OCI-LY1 (cell line): ENCODE measurements at regions not wholly inside any gene's neighbourhood (a gene's known extent, or its start where the extent isn't known, plus 50 kb on each side); places are given as distances from the start of the nearest gene placed in this dataset.

Experiments used
- H2AFZ ChIP-seq: fragments of 200-600 bp; sonication (generic), shearing (Covaris generic); 2 replicates; pipeline ENCODE4 v1.6.0; 2014; ENCODE audit warnings: antibody characterized with exemption, mild to moderate bottlenecking, low read length
- H3F3A ChIP-seq: fragments of 200-600 bp; sonication (generic), shearing (Covaris generic); 2 replicates; pipeline ENCODE4 v1.6.0; 2014; ENCODE audit warnings: mild to moderate bottlenecking, antibody characterized with exemption, low read length, moderate library complexity; ENCODE audit not compliant: insufficient read depth
- H3K27ac ChIP-seq: fragments of 200-600 bp; sonication (generic); 2 replicates; pipeline ENCODE4 v1.5.1; 2014; ENCODE audit warnings: low read length, mixed run types, mild to moderate bottlenecking, low read depth; ENCODE audit not compliant: poor library complexity, severe bottlenecking
- H3K27me3 ChIP-seq: fragments of 200-600 bp; sonication (generic); 2 replicates; pipeline ENCODE4 v1.6.0; 2014; ENCODE audit warnings: antibody characterized with exemption, mild to moderate bottlenecking, low read length, moderate library complexity; ENCODE audit not compliant: insufficient read depth
- H3K36me3 ChIP-seq: fragments of 200-600 bp; sonication (generic); 2 replicates; pipeline ENCODE4 v1.6.1; 2014; ENCODE audit warnings: mild to moderate bottlenecking, antibody characterized with exemption, low read length, moderate library complexity, mixed read lengths; ENCODE audit not compliant: insufficient read depth
- H3K4me1 ChIP-seq: fragments of 200-600 bp; sonication (generic); 2 replicates; pipeline ENCODE4 v1.5.1; 2014; ENCODE audit warnings: mild to moderate bottlenecking, low read length, moderate library complexity; ENCODE audit not compliant: insufficient read depth, severe bottlenecking
- H3K4me2 ChIP-seq: fragments of 200-600 bp; sonication (generic), shearing (Covaris generic); 2 replicates; pipeline ENCODE4 v1.6.1; 2014; ENCODE audit warnings: low read length
- H3K4me3 ChIP-seq: fragments of 200-600 bp; sonication (generic); 2 replicates; pipeline ENCODE4 v1.5.1; 2014; ENCODE audit warnings: low read length, low read depth, mild to moderate bottlenecking, mixed read lengths; ENCODE audit not compliant: poor library complexity, severe bottlenecking
- H3K79me2 ChIP-seq: fragments of 200-600 bp; shearing (Covaris generic); 2 replicates; pipeline ENCODE4 v1.6.1; 2016; ENCODE audit warnings: mixed run types, low read length, mixed read lengths; ENCODE audit not compliant: insufficient read depth
- H3K9ac ChIP-seq: fragments of 200-600 bp; sonication (generic), shearing (Covaris generic); 2 replicates; pipeline ENCODE4 v1.6.1; 2014; ENCODE audit warnings: mild to moderate bottlenecking, low read length, mixed read lengths
- H3K9me2 ChIP-seq: fragments of 200-600 bp; sonication (generic), shearing (Covaris generic); 2 replicates; pipeline ENCODE4 v1.6.1; 2014; ENCODE audit warnings: low read depth, mild to moderate bottlenecking, low read length, mixed read lengths
- H3K9me3 ChIP-seq: fragments of 200-600 bp; shearing (Covaris generic); 2 replicates; pipeline ENCODE4 v1.6.1; 2014; ENCODE audit warnings: low read length, mixed read lengths
- H4K20me1 ChIP-seq: fragments of 200-600 bp; sonication (generic), shearing (Covaris generic); 2 replicates; pipeline ENCODE4 v1.6.0; 2016; ENCODE audit warnings: mild to moderate bottlenecking, low read length; ENCODE audit not compliant: insufficient read depth
- CTCF ChIP-seq: fragments of 200-600 bp; sonication (generic), shearing (Covaris generic); IDR thresholded peaks from 2 replicates; pipeline ENCODE4 v1.5.1; 2017; ENCODE audit warnings: mild to moderate bottlenecking, antibody characterized with exemption, low read length, moderate library complexity, mixed read lengths
- EZH2 ChIP-seq: fragments of 200-600 bp; sonication (generic), shearing (Covaris generic); IDR thresholded peaks from 2 replicates; pipeline ENCODE4 v1.8.0; 2017; ENCODE audit warnings: borderline replicate concordance, mixed run types, mild to moderate bottlenecking, antibody characterized with exemption, low read length, moderate library complexity, mixed read lengths

- H4K20me1 ChIP-seq = no peaks in the 10 kb centered on the region
- TF ChIP-seq CTCF (no peak), EZH2 (no peak)
- no peaks in the 10 kb centered on the region for H3K27me3 ChIP-seq
- no peak overlapping the region for H2AFZ ChIP-seq
- no peak overlapping the region for H3K9ac ChIP-seq
- no peaks in the 10 kb centered on the region for H3K9me3 ChIP-seq
- no peaks in the 10 kb centered on the region for H3F3A ChIP-seq
- H3K9me2 ChIP-seq = no peaks in the 10 kb centered on the region
- H3K79me2 ChIP-seq = no peaks in the 10 kb centered on the region
- H3K4me1 ChIP-seq = no peaks in the 10 kb centered on the region
- H3K4me2 ChIP-seq = no peak overlapping the region
- no peak overlapping the region for H3K4me3 ChIP-seq
- no peak overlapping the region for H3K27ac ChIP-seq
- no peaks in the 10 kb centered on the region for H3K36me3 ChIP-seq
These were observed 1002.9 kb downstream of the AGBL1 start for GRCh38 chr15:87082581-87082980.

- H3K36me3 ChIP-seq = no peaks in the 10 kb centered on the region
- no peak overlapping the region for H3K27ac ChIP-seq
- H3F3A ChIP-seq = no peaks in the 10 kb centered on the region
- H3K9me3 ChIP-seq = no peaks in the 10 kb centered on the region
- no peaks in the 10 kb centered on the region for H3K9me2 ChIP-seq
- no peaks in the 10 kb centered on the region for H4K20me1 ChIP-seq
- no peak overlapping the region for H3K4me2 ChIP-seq
- H3K9ac ChIP-seq = no peak overlapping the region
- H2AFZ ChIP-seq = no peak overlapping the region
- no peaks in the 10 kb centered on the region for H3K4me1 ChIP-seq
- TF ChIP-seq CTCF = no peak
- no peak for TF ChIP-seq EZH2
- no peaks in the 10 kb centered on the region for H3K27me3 ChIP-seq
- no peaks in the 10 kb centered on the region for H3K79me2 ChIP-seq
- H3K4me3 ChIP-seq = no peak overlapping the region
These were observed 1000.9 kb downstream of the AGBL1 start for GRCh38 chr15:87080547-87080946.
